ENCODE measurements at regions not wholly inside any gene's neighbourhood (a gene's known extent, or its start where the extent isn't known, plus 50 kb on each side); places are given as distances from the start of the nearest gene placed in this dataset.

- H3K9me3 ChIP-seq = no peaks in the 10 kb centered on the region
- DNase-seq = no peak
- no peaks in the 10 kb centered on the region for H3K4me1 ChIP-seq
- WGBS, 2 donors = 71 to 76% methylated on average over 1 of the region's 1 CpG
- no peak overlapping the region for H3K4me3 ChIP-seq
- intact Hi-C loops (cut with DNase I) = no loop called here
- H3K36me3 ChIP-seq = no peaks in the 10 kb centered on the region
- TF ChIP-seq, protein P1, sequence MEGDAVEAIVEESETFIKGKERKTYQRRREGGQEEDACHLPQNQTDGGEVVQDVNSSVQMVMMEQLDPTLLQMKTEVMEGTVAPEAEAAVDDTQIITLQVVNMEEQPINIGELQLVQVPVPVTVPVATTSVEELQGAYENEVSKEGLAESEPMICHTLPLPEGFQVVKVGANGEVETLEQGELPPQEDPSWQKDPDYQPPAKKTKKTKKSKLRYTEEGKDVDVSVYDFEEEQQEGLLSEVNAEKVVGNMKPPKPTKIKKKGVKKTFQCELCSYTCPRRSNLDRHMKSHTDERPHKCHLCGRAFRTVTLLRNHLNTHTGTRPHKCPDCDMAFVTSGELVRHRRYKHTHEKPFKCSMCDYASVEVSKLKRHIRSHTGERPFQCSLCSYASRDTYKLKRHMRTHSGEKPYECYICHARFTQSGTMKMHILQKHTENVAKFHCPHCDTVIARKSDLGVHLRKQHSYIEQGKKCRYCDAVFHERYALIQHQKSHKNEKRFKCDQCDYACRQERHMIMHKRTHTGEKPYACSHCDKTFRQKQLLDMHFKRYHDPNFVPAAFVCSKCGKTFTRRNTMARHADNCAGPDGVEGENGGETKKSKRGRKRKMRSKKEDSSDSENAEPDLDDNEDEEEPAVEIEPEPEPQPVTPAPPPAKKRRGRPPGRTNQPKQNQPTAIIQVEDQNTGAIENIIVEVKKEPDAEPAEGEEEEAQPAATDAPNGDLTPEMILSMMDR (IDR thresholded peaks at IDR 0.05) = no peak
- no peak for TF ChIP-seq POLR2A (IDR thresholded peaks at IDR 0.05)
- no peaks in the 10 kb centered on the region for H3K27me3 ChIP-seq
- no peak overlapping the region for H3K27ac ChIP-seq
Observed at GRCh38 chr1:96445302-96445701, 276.3 kb upstream of the PTBP2 start.

DNA sequence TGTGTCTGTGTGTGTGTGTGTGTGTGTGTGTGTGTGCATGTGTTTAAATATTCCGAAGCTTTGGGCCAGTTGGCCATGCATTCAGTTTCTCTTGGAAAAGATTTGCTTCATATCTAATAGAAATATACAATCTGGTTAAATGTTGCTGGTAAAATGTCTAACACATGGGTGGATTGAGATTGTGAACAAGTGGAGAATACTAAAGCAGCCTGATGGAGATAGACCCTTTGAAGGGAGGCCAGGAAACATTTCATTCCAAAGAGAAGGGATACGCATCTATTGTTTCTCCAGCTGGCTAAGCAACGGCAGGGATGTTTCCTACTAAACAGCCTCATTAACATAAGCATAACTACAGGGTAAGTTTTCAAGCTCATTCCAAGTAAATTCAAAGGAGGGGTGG lies 257.5 kb upstream of the PTBP2 start:
- 54% methylated on average over 3 of the region's 3 CpGs for WGBS, 2 donors
- H3K27ac ChIP-seq = no peak overlapping the region
- H3K27me3 ChIP-seq = no peaks in the 10 kb centered on the region
- no peak for DNase-seq
- no peaks in the 10 kb centered on the region for H3K9me3 ChIP-seq
- H3K4me1 ChIP-seq = no peaks in the 10 kb centered on the region
- H3K36me3 ChIP-seq = no peaks in the 10 kb centered on the region
- no peak for TF ChIP-seq POLR2A (IDR thresholded peaks at IDR 0.05)
- TF ChIP-seq, protein P1 (IDR thresholded peaks at IDR 0.05) = no peak
- intact Hi-C loops (cut with DNase I) = no loop called here
- H3K4me3 ChIP-seq = no peak overlapping the region

GRCh38 chr1:96464522-96464921 lies 257.1 kb upstream of the PTBP2 start:
- no peak for TF ChIP-seq POLR2A (IDR thresholded peaks at IDR 0.05)
- TF ChIP-seq, protein P1 (IDR thresholded peaks at IDR 0.05) = no peak
- Histone ChIP-seq H3K4me1 (no peaks in the 10 kb centered on the region), H3K27ac (no peak overlapping the region), H3K9me3 (no peaks in the 10 kb centered on the region), H3K27me3 (no peaks in the 10 kb centered on the region), H3K36me3 (no peaks in the 10 kb centered on the region), H3K4me3 (no peak overlapping the region)
- WGBS, 2 donors = 75 to 86% methylated on average over 5 of the region's 5 CpGs
- intact Hi-C loops (cut with DNase I) = no loop called here
- no peak for DNase-seq

DNA sequence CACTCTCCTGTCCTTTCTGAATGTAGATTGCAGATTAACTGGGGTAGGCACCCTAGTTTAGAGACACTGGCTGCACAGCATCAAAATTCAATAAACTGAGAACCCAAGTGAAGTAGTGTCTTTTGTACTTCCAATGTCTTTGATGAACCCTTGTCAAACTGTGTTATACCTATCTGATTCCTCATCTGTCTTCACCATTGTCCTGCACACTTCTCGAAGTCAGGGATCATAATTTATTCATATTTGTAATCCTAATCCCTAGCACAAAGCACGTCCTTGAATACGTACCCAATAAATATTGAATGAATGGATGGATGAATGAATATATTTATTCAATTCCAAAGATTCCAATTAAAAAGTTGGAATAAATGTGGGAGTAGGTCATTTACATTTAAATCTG lies 256.6 kb upstream of the PTBP2 start:
- H3K4me1 ChIP-seq = no peaks in the 10 kb centered on the region
- TF ChIP-seq, protein P1 (IDR thresholded peaks at IDR 0.05) = no peak
- H3K4me3 ChIP-seq = no peak overlapping the region
- no peaks in the 10 kb centered on the region for H3K9me3 ChIP-seq
- WGBS, 2 donors = 67 to 74% methylated on average over 3 of the region's 3 CpGs
- intact Hi-C loops (cut with DNase I) = no loop called here
- no peaks in the 10 kb centered on the region for H3K36me3 ChIP-seq
- no peaks in the 10 kb centered on the region for H3K27me3 ChIP-seq
- DNase-seq = no peak
- H3K27ac ChIP-seq = no peak overlapping the region

- DNase-seq = no peak
- H3K4me1 ChIP-seq = no peaks in the 10 kb centered on the region
- TF ChIP-seq, protein P1 (IDR thresholded peaks at IDR 0.05) = no peak
- TF ChIP-seq POLR2A (IDR thresholded peaks at IDR 0.05) = no peak
- no peaks in the 10 kb centered on the region for H3K9me3 ChIP-seq
- H3K36me3 ChIP-seq = no peaks in the 10 kb centered on the region
- no peak overlapping the region for H3K27ac ChIP-seq
- H3K27me3 ChIP-seq = no peaks in the 10 kb centered on the region
- 52 to 73% methylated on average over 7 to 8 of the region's 8 CpGs for WGBS, 2 donors
- H3K4me3 ChIP-seq = no peak overlapping the region
- intact Hi-C loops (cut with DNase I) = no loop called here
Observed at GRCh38 chr1:96465441-96465840, 256.1 kb upstream of the PTBP2 start.
